GM12878 (cell line): ENCODE measurements at regions not wholly inside any gene's neighbourhood (a gene's known extent, or its start where the extent isn't known, plus 50 kb on each side); places are given as distances from the start of the nearest gene placed in this dataset.

ENCODE experiments used
- ATAC-seq: fragments of 200-7000 bp; cut with Tn5 transposase; 3 replicates; pipeline ENCODE4 v1.9.1; 2020; ENCODE audit warnings: mild to moderate bottlenecking, moderate library complexity
- BruUV-seq: library from RNA; stranded (reverse); fragments of 400-500 nt; replicated peaks from 2 replicates; lab custom pipeline; 2021; lab: Mats Ljungman, UMichigan
- CTCF ChIA-PET: fragments of 300-600 bp; sonication (Branson Sonifier 250); formaldehyde crosslinking; extraction: SDS; loops from one replicate; lab custom pipeline; 2021; ENCODE audit warnings: inconsistent platforms; lab: Yijun Ruan, JAX
- POLR2A ChIA-PET: fragments of 350-600 bp; formaldehyde crosslinking; extraction: SDS; loops from one replicate; lab custom pipeline; 2021; ENCODE audit warnings: inconsistent platforms; lab: Charles Lee
- RAD21 ChIA-PET: fragments of 300-600 bp; sonication (Branson Sonifier 250); formaldehyde crosslinking; loops from one replicate; lab custom pipeline; 2023; ENCODE audit warnings: antibody characterized with exemption; ENCODE audit not compliant: unreplicated experiment; lab: Charles Lee
- SMC1A ChIA-PET: fragments of 300-600 bp; sonication (Branson Sonifier 250); formaldehyde crosslinking; loops from one replicate; lab custom pipeline; 2023; ENCODE audit not compliant: unreplicated experiment, uncharacterized antibody; lab: Charles Lee
- DNase-seq: peaks from one replicate; pipeline ENCODE4 v3.0.0-alpha.2; 2011; ENCODE audit warnings: low read depth, low spot score
- FAIRE-seq: peaks from 3 replicates; lab custom pipeline; 2011; peaks lifted over from hg19 to GRCh38; lab: Jason Lieb, UNC
- H2AFZ ChIP-seq: 2 replicates; pipeline ENCODE4 v1.6.0; 2011; ENCODE audit warnings: low read depth, low read length, control low read depth; ENCODE audit not compliant: control insufficient read depth
- H3K27ac ChIP-seq: 2 replicates; pipeline ENCODE4 v1.5.1; 2011; ENCODE audit warnings: control low read depth; ENCODE audit not compliant: control insufficient read depth, insufficient read depth
- H3K27me3 ChIP-seq, 2 experiments: replicated peaks in 1 of 2; 2 replicates each; pipeline versions ENCODE4 v1.6.0 to v1.6.1; 2011; ENCODE audit warnings: low read length in 1 of 2; ENCODE audit not compliant: control insufficient read depth in 2 of 2, insufficient read depth in 2 of 2
- H3K36me3 ChIP-seq, 2 experiments: 2 replicates each; pipeline ENCODE4 v1.5.1; 2011; ENCODE audit warnings: low read length in 1 of 2; ENCODE audit not compliant: control insufficient read depth in 2 of 2, insufficient read depth in 2 of 2
- H3K4me1 ChIP-seq: 2 replicates; pipeline ENCODE4 v1.6.1; 2011; ENCODE audit warnings: mild to moderate bottlenecking, low read length, moderate library complexity, mixed read lengths; ENCODE audit not compliant: control insufficient read depth, insufficient read depth
- H3K4me2 ChIP-seq: 2 replicates; pipeline ENCODE4 v1.6.0; 2011; ENCODE audit warnings: control low read depth; ENCODE audit not compliant: control insufficient read depth, insufficient read depth
- H3K4me3 ChIP-seq: fragments of 200-600 bp; sonication (generic); 2 replicates; pipeline ENCODE4 v1.5.1; 2016
- H3K79me2 ChIP-seq: 2 replicates; pipeline ENCODE4 v1.6.0; 2011; ENCODE audit warnings: low read length; ENCODE audit not compliant: control insufficient read depth, insufficient read depth
- H3K9ac ChIP-seq: 2 replicates; pipeline ENCODE4 v1.8.0; 2011; ENCODE audit warnings: low read length, control low read depth, mixed read lengths; ENCODE audit not compliant: control insufficient read depth, insufficient read depth
- H3K9me3 ChIP-seq: replicated peaks from 3 replicates; pipeline ENCODE4 v1.5.1; 2011; ENCODE audit warnings: mild to moderate bottlenecking, low read length; ENCODE audit not compliant: control insufficient read depth, insufficient read depth
- H4K20me1 ChIP-seq: 2 replicates; pipeline ENCODE4 v1.6.0; 2011; ENCODE audit not compliant: control insufficient read depth, insufficient read depth
- BACH1 ChIP-seq: fragments of 450-650 bp; IDR thresholded peaks from 2 replicates; pipeline ENCODE4 v1.6.1; 2017; ENCODE audit warnings: mild to moderate bottlenecking, borderline replicate concordance
- BHLHE40 ChIP-seq, 2 experiments: fragments of 450-650 bp in 1 of 2; IDR thresholded peaks; 2 replicates each; pipeline ENCODE4 v1.6.1; 2011 to 2017; ENCODE audit warnings: low read depth in 2 of 2, borderline replicate concordance in 1 of 2, improper control_type of control experiment in 1 of 2, low read length in 1 of 2, mild to moderate bottlenecking in 1 of 2
- CREM ChIP-seq: IDR thresholded peaks from 2 replicates; pipeline ENCODE4 v1.6.1; 2014; ENCODE audit warnings: antibody characterized with exemption, low read depth
- GATAD2B ChIP-seq: fragments of 450-650 bp; conservative IDR thresholded peaks from 2 replicates; pipeline ENCODE4 v1.6.1; 2017; ENCODE audit warnings: low read depth, mild to moderate bottlenecking, moderate library complexity
- HCFC1 ChIP-seq: fragments of 150-350 bp; IDR thresholded peaks from 2 replicates; pipeline ENCODE4 v1.6.1; 2014; ENCODE audit warnings: low read length
- IRF5 ChIP-seq: fragments of 450-650 bp; IDR thresholded peaks from 2 replicates; pipeline ENCODE4 v1.6.1; 2017; ENCODE audit warnings: borderline replicate concordance
- RAD51 ChIP-seq: fragments of 450-650 bp; IDR thresholded peaks from 2 replicates; pipeline ENCODE4 v1.6.1; 2016; ENCODE audit warnings: moderate library complexity, mild to moderate bottlenecking, inconsistent platforms
- SMC3 ChIP-seq: IDR thresholded peaks from 2 replicates; pipeline ENCODE4 v1.6.1; 2011; ENCODE audit warnings: low read length, improper control_type of control experiment, borderline replicate concordance
- SUPT20H ChIP-seq: IDR thresholded peaks from 2 replicates; pipeline ENCODE4 v1.6.1; 2011; ENCODE audit warnings: low read depth, mild to moderate bottlenecking, low read length, moderate library complexity, borderline replicate concordance; ENCODE audit not compliant: control insufficient read depth
- YBX1 ChIP-seq: fragments of 450-650 bp; IDR thresholded peaks from 2 replicates; pipeline ENCODE4 v1.6.1; 2016; ENCODE audit warnings: antibody characterized with exemption
- ZNF217 ChIP-seq: fragments of 450-650 bp; IDR thresholded peaks from 2 replicates; pipeline ENCODE4 v1.6.1; 2017; ENCODE audit warnings: antibody characterized with exemption, mild to moderate bottlenecking
- ZNF622 ChIP-seq: fragments of 450-650 bp; IDR thresholded peaks from 2 replicates; pipeline ENCODE4 v1.6.1; 2017; ENCODE audit warnings: mild to moderate bottlenecking, inconsistent platforms
- WGBS: methylation state at CpG from one replicate; pipeline ENCODE4 v1.1.6; 2016; ENCODE audit warnings: low lambda C conversion rate; ENCODE audit not compliant: insufficient replicate concordance, insufficient coverage; ENCODE audit errors: missing lambda C conversion rate; 5-methylcytosine and 5-hydroxymethylcytosine counted together
- in situ Hi-C: fragments of 300-500 bp; cut with MboI; formaldehyde crosslinking; loops from 9 replicates; pipeline ENCODE4 v1.14.3; 2018; ENCODE audit warnings: mixed read lengths
- intact Hi-C: fragments of 100-400 bp; cut with micrococcal nuclease; formaldehyde crosslinking; loops from one replicate; pipeline ENCODE4 v1.14.2; 2022; ENCODE audit not compliant: unreplicated experiment

- Histone ChIP-seq H3K27ac (no peak overlapping the region), H3K9ac (no peak overlapping the region), H3K79me2 (no peaks in the 10 kb centered on the region), H3K9me3 (no peaks in the 10 kb centered on the region), H3K27me3 (no peaks in the 10 kb centered on the region), H3K4me3 (no peak overlapping the region), H3K4me2 (no peak overlapping the region), H4K20me1 (no peaks in the 10 kb centered on the region), H3K4me1 (no peaks in the 10 kb centered on the region), H3K36me3 (no peaks in the 10 kb centered on the region), H2AFZ (no peak overlapping the region)
- intact Hi-C loops (no loop called here), in situ Hi-C loops (no loop called here)
- FAIRE-seq (no peak), ATAC-seq (no peak), DNase-seq (no peak)
- 76% methylated on average over 5 of the region's 5 CpGs for WGBS
- ChIA-PET POLR2A (no interaction called here), CTCF (interaction anchor here (0.7 kb wide), 1 partner anchor 112 kb away, joined by 4 read pairs; no protein-coding TSS in a partner anchor), RAD21 (no interaction called here), SMC1A (interaction anchor here (0.9 to 1.5 kb wide), 2 partner anchors 9 to 552 kb away, joined by 3 to 4 read pairs; no protein-coding TSS in a partner anchor)
- no peak for TF ChIP-seq IRF5
- TF ChIP-seq HCFC1, result no peak
- TF ChIP-seq SUPT20H, result no peak
- no peak for TF ChIP-seq RAD51
- TF ChIP-seq ZNF217, result no peak
- TF ChIP-seq GATAD2B, result no peak
- TF ChIP-seq CREM, result no peak
- no peak for TF ChIP-seq BHLHE40 (IDR thresholded peaks at IDR 0.05; ENCODE audit: borderline replicate concordance in 1 of 2, low read depth in 2 of 2, low read length in 1 of 2)
- TF ChIP-seq BACH1, result no peak
- TF ChIP-seq ZNF622, result no peak
- TF ChIP-seq SMC3, result no peak
- no peak for TF ChIP-seq YBX1
- no TSS peak for BruUV-seq
Measured at GRCh38 chr5:143473481-143473880, 70.0 kb upstream of the NR3C1 start.
